ENCODE measurements at regions not wholly inside any gene's neighbourhood (a gene's known extent, or its start where the extent isn't known, plus 50 kb on each side); places are given as distances from the start of the nearest gene placed in this dataset.

GRCh38 chr13:95352486-95352885 is 51.2 kb upstream of the ABCC4 start:
- DNase-seq = no peak

GRCh38 chr13:95354156-95354555 is 52.9 kb upstream of the ABCC4 start:
- DNase-seq = no peak

GRCh38 chr13:95354680-95355487 is 53.6 kb upstream of the ABCC4 start:
- no peak for DNase-seq

- no peak for DNase-seq
These were observed 54.2 kb upstream of the ABCC4 start for GRCh38 chr13:95355494-95355893.

- DNase-seq = no peak
These were observed 55.7 kb upstream of the ABCC4 start for GRCh38 chr13:95356916-95357315.

GRCh38 chr13:95357875-95358274 is 56.6 kb upstream of the ABCC4 start:
- no peak for DNase-seq

- no peak for DNase-seq
These were observed 58.8 kb upstream of the ABCC4 start for GRCh38 chr13:95360052-95360451.

GRCh38 chr13:95360464-95361097 is 59.3 kb upstream of the ABCC4 start:
- no peak for DNase-seq

GRCh38 chr13:95361686-95362085 is 60.4 kb upstream of the ABCC4 start:
- DNase-seq = no peak

GRCh38 chr13:95362666-95363065 is 61.4 kb upstream of the ABCC4 start:
- no peak for DNase-seq

- no peak for DNase-seq
These were observed 66.1 kb upstream of the ABCC4 start for GRCh38 chr13:95367309-95367843.

- no peak for DNase-seq
These were observed 67.7 kb upstream of the ABCC4 start for GRCh38 chr13:95368998-95369397.

- no peak for DNase-seq
These were observed 74.5 kb upstream of the ABCC4 start for GRCh38 chr13:95375706-95376105.

GRCh38 chr13:95378603-95379002 is 77.4 kb upstream of the ABCC4 start:
- no peak for DNase-seq

GRCh38 chr13:95380468-95381211 is 79.4 kb upstream of the ABCC4 start:
- peak; percentile 62 for DNase-seq

- no peak for DNase-seq
These were observed 79.9 kb upstream of the ABCC4 start for GRCh38 chr13:95381212-95381527.

GRCh38 chr13:95382411-95382810 is 81.2 kb upstream of the ABCC4 start:
- no peak for DNase-seq

GRCh38 chr13:95382916-95383315 is 81.7 kb upstream of the ABCC4 start:
- no peak for DNase-seq

GRCh38 chr13:95385373-95385772 is 84.1 kb upstream of the ABCC4 start:
- DNase-seq = no peak

- DNase-seq = no peak
These were observed 84.5 kb upstream of the ABCC4 start for GRCh38 chr13:95385798-95386197.

GRCh38 chr13:95386370-95386769 is 85.1 kb upstream of the ABCC4 start:
- no peak for DNase-seq

- DNase-seq = no peak
These were observed 86.5 kb upstream of the ABCC4 start for GRCh38 chr13:95387733-95388207.

GRCh38 chr13:95388420-95389079 is 87.3 kb upstream of the ABCC4 start:
- DNase-seq = no peak
